DMS53 (cell line): ENCODE measurements at regions not wholly inside any gene's neighbourhood (a gene's known extent, or its start where the extent isn't known, plus 50 kb on each side); places are given as distances from the start of the nearest gene placed in this dataset.
"Not testable (repeated sequence)": the region's sequence is repeated elsewhere in the genome, so short reads cannot be mapped to it uniquely, and the experiment has no call there.

ENCODE experiments used
- DNase-seq: peaks from one replicate; lab custom pipeline; 2025; lab: John Stamatoyannopoulos, UW

GRCh38 chrX:77160301-77160700 lies 286.9 kb upstream of the FGF16 start:
- DNase-seq: peak; percentile 7

DNA sequence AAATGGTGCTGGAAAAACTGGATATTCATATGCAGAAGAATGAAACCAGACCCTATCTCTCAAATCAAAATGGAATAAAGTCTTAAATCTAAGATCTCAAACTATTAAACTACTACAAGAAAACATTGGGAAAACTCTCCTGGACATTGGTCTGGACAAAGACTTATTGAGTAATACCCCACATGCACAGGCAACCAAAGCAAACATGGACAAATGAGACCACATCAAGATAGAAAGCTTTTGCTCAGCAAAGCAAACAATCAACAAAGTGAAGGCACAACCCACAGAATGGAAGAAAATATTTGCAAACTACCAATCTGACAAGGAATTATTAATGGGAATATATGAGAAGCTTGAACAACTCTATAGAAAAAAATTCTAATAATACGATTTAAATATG lies 284.4 kb upstream of the FGF16 start:
- DNase-seq: no peak

- DNase-seq: no peak
Measured at GRCh38 chrX:77167993-77168392, 279.2 kb upstream of the FGF16 start.

GRCh38 chrX:77174680-77175519 lies 272.3 kb upstream of the FGF16 start:
- no peak for DNase-seq

GRCh38 chrX:77200663-77201062 lies 246.5 kb upstream of the FGF16 start:
- no peak for DNase-seq

DNA sequence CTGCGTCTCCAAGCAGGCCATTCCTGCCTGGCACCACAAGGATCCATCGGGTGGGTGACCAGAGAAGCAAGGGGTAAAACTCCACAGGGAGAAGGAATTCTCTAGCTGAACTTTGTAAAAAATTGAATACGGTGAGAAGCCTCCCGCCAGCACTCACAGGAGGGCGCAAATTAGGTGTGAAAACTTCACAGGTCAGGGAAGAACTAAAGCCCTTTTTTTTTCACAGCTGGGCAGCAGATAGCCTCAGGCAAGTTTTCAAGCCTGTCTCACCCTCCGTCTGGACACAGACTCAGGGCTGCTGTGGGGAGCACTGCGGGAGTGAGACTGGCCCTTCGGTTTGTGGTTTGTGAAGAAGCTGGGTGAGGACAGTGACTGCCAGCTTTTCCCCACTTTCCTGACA lies 224.1 kb upstream of the FGF16 start:
- no peak for DNase-seq

GRCh38 chrX:77264490-77264889 lies 182.7 kb upstream of the FGF16 start:
- no peak for DNase-seq

- no peak for DNase-seq
Measured at GRCh38 chrX:77275392-77275791, 171.8 kb upstream of the FGF16 start.

DNA sequence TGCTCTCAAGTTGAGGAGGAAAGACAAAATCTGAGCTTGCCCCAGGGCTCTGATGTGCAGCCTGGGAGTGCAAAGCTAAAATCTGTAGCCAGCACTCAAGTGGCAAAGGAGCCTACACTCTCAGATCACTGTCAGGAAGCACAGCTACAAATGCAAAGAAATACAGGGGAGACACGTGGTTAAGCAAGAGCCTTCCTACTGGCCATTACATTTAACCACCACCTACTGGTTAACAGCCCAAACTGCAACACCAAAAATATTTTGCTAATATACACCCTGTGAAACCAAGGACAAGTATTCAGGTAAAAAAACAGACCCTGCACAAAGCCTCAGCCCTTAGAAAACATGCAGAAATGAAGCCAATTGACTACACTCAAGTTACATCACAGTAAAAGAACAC lies 170.4 kb upstream of the FGF16 start:
- DNase-seq: no peak

DNA sequence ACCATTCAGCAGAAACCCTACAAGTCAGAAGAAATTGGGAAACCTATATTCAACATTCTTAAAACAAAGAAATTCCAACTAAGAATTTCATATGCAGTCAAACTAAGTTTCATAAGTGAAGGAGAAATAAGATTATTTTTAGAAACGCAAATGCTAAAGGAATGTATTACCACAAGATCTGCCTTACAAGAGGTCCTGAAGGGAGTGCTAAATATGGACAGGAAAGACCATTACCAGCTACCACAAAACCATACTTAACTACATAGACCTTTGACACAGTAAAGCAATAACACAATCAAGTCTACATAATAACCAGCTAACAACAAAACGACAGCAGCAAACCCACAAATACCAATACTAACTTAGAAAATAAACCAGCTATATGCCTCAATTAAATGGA lies 169.3 kb upstream of the FGF16 start:
- DNase-seq: no peak

DNA sequence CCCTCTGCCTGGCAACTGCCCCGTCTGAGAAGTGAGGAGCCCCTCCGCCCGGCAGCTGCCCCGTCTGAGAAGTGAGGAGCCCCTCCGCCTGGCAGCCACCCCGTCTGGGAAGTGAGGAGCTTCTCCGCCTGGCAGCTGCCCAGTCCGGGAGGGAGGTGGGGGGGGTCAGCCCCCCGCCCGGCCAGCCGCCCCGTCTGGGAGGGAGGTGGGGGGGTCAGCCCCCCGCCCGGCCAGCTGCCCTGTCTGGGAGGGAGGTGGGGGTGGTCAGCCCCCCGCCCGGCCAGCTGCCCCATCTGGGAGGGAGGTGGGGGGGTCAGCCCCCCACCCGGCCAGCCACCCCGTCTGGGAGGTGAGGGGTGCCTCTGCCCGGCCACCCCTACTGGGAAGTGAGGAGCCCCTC lies 167.8 kb upstream of the FGF16 start:
- DNase-seq: not testable (repeated sequence)

DNA sequence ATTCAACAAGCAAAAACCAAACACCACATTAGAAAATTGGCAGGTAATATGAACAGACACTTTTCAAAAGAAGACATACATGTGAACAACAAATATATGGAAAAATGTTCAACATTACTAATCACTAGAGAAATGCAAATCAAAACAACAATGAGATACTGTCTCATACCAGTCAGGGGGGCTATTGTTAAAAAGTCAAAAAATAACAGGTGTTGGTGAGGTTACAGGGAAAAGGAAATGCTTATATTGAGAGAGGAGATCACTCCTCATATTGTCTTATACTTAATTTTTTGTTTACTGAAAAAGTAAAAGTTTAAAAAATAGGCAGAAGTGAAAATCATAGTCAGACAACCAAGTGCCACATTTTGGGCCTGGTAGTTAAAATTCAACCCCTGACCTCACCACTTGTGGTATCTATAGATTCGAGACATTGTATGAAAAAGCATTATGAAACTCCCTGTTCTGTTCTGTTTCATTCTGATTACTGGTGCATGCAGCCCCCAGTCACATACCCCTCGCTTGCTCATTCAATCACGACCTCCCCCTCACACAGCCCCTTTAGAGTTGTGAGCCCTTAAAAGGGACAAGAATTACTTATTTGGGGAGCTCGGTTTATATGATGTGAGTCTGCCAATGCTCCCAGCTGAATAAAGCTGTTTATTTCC lies 153.7 kb upstream of the FGF16 start:
- DNase-seq: no peak

- DNase-seq: no peak
Measured at GRCh38 chrX:77298296-77298695, 148.9 kb upstream of the FGF16 start.

- DNase-seq: peak; percentile 16
Measured at GRCh38 chrX:77298790-77299189, 148.4 kb upstream of the FGF16 start.

- DNase-seq: no peak
Measured at GRCh38 chrX:77299549-77299948, 147.6 kb upstream of the FGF16 start.

DNA sequence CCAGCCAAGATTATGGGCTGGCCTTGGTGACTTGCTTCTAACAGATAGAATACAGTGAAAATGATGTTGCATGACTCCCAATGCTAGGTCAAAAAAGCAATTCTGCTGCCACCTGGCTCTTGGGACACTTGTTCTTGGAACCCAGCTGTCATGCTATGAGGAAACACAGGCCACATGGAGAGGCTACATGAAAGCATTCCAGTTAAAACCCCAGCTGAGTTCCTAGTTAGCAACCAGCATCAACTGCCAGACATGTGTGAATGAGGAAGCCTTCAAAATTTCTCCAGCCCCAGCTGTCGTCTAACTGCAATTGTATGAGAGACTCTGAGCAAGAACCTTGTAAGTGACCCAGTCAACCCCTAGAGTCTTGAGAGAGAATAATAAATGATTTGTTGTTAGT lies 105.2 kb upstream of the FGF16 start:
- DNase-seq: no peak

- no peak for DNase-seq
Measured at GRCh38 chrX:77346859-77347258, 100.3 kb upstream of the FGF16 start.

DNA sequence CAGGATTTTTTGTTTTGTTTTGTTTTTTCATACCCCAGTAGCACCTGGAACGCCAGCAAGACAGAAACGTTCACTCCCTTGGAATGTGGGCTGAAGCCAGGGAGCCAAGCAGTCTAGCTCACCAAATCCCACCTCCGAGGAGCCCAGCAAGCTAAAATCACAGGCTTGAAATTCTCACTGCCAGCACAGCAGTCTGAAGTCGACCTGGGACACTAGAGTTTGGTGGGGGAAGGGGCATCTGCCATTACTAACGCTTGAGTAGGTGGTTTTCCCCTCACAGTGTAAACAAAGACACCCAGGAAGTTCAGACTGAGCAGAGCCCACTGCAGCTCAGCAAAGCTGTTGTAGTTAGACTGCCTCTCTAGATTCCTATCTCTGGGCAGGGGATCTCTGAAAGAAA lies 99.6 kb upstream of the FGF16 start:
- DNase-seq: no peak

DNA sequence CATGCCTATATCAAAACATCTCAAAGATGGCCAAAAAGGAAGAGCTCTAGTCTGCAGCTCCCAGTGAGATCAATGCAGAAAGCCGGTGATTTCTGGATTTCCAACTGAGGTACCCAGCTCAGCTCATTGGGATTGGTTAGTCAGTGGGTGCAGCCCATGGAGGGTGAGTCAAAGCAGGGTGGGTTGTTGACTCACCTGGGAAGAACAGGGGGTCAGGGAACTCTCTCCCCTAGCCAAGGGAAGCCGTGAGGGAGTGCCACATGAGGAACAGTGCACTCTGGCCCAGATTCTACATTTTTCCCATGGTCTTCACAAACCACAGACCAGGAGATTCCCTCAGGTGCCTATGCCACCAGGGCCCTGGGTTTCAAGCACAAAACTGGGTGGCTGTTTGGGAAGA lies 57.3 kb upstream of the FGF16 start:
- DNase-seq: no peak

GRCh38 chrX:77390365-77390764 lies 56.8 kb upstream of the FGF16 start:
- not testable (repeated sequence) for DNase-seq

DNA sequence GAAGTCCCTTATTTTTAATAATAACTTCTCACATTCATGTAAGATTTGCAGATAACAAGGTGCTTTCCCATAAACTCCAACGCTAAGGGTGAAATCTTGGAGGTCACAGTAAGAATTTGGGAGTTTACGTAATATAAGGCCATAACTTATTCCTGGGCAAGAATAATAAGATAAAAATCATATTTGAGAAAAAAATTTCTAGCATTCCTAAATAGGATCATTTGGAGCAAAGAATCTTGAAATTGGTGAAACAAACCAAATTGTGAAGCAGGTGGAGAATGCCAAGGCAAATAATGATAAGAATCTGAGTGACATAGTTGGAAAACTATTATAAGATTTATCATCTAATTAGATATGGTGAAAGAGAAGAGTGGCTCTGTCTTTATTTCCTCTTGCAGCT lies 50.4 kb upstream of the FGF16 start:
- no peak for DNase-seq
